ENCODE measurements at regions not wholly inside any gene's neighbourhood (a gene's known extent, or its start where the extent isn't known, plus 50 kb on each side); places are given as distances from the start of the nearest gene placed in this dataset.

DNA sequence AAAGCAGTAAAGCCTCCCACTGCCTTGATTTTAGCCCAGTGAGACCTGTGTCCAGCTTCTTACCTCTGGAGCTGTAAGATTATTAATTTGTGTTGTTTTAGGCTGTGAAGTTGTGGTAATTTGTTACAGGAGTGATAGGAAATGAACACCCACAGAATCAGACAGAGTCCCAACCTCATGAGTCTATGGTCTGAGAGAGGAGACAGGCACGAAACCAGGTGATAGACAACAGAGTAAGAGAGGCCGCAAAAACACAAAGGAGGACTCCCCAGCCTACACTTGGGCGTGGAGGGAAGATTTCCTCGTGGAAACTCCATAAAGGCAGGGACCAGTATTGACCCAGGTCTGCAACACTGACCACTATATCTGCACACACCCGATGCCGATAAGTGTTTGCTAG, 234.6 kb upstream of the JUN start:
- TF ChIP-seq POLR2A (IDR thresholded peaks at IDR 0.05) (no peak), POLR2AphosphoS5 (IDR thresholded peaks at IDR 0.05) (no peak), CTCF (IDR thresholded peaks at IDR 0.05) (no peak)

All from sigmoid colon (tissue), 4 donors.